ENCODE measurements at regions not wholly inside any gene's neighbourhood (a gene's known extent, or its start where the extent isn't known, plus 50 kb on each side); places are given as distances from the start of the nearest gene placed in this dataset.
"Not testable (repeated sequence)": the region's sequence is repeated elsewhere in the genome, so short reads cannot be mapped to it uniquely, and the experiment has no call there.

DNA sequence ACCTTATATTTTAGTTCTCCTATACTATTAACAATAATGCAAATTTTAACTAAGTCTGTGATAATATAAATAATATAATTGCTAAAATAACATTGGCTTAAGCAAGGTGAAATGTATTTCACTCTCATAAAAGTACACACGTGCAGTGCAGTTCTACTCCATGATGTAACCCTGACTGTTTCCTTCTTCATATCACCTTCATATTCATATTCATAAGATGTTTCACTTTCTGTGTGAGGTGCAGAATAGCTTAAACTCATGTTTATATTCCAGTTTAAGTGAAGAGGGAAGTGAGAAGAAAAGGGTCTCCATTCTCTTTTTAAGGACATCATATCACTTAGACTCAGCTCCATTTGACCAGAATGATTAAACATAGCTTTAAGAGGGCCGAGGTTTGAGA is 1810.0 kb upstream of the PCDH10 start:
- Histone ChIP-seq H2AFZ (ENCODE audit: low read length, unreplicated experiment) (no peak overlapping the region), H3K79me2 (ENCODE audit: control insufficient read depth, insufficient read depth, low read length, unreplicated experiment) (no peaks in the 10 kb centered on the region), H3K4me1 (ENCODE audit: control insufficient read depth, insufficient read depth, low read length, unreplicated experiment) (no peaks in the 10 kb centered on the region), H3K27ac (ENCODE audit: low read depth, low read length) (no peak overlapping the region), H3K4me3 (ENCODE audit: low read depth, low read length) (no peak overlapping the region), H3K27me3 (ENCODE audit: insufficient read depth, low read length) (peaks cover 17% of the 10 kb centered on the region; the same call in 1 of the 2 replicates), H3K36me3 (ENCODE audit: insufficient read depth, low read length) (no peaks in the 10 kb centered on the region)

DNA sequence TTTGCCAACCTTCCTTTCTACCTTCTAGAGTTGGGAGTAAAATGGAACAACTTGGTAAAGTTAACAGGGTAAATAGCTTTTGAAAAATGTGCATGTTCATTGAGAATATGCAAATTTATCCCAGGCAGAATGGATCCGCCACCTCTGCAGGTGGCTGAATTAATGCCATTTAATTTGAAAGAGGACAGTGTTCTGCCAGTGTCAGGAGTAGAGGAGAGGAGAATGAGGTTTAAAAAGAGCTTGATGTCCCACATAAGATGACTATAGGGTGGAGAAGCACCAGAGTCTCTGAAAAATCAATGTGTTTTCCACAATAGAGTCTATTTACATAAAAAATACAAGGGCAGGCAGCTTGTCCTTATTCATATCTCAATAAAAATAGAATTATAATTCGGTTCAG is 1804.3 kb upstream of the PCDH10 start:
- Histone ChIP-seq H3K79me2 (ENCODE audit: control insufficient read depth, insufficient read depth, low read length, unreplicated experiment) (no peaks in the 10 kb centered on the region), H3K4me3 (ENCODE audit: low read depth, low read length) (no peak overlapping the region), H3K36me3 (ENCODE audit: insufficient read depth, low read length) (no peaks in the 10 kb centered on the region), H2AFZ (ENCODE audit: low read length, unreplicated experiment) (no peak overlapping the region), H3K27ac (ENCODE audit: low read depth, low read length) (no peak overlapping the region), H3K27me3 (ENCODE audit: insufficient read depth, low read length) (peaks cover 53% of the 10 kb centered on the region), H3K4me1 (ENCODE audit: control insufficient read depth, insufficient read depth, low read length, unreplicated experiment) (no peaks in the 10 kb centered on the region)

- H3K4me3 ChIP-seq (ENCODE audit: low read depth, low read length) = 0 out of 2 replicates have a peak overlapping the region, but pooled peaks have one; percentile 9
- no peak overlapping the region for H2AFZ ChIP-seq (ENCODE audit: low read length, unreplicated experiment)
- peaks cover 50% of the 10 kb centered on the region for H3K27me3 ChIP-seq (ENCODE audit: insufficient read depth, low read length)
- no peaks in the 10 kb centered on the region for H3K4me1 ChIP-seq (ENCODE audit: control insufficient read depth, insufficient read depth, low read length, unreplicated experiment)
- H3K36me3 ChIP-seq (ENCODE audit: insufficient read depth, low read length) = no peaks in the 10 kb centered on the region
- H3K27ac ChIP-seq (ENCODE audit: low read depth, low read length) = no peak overlapping the region
- no peaks in the 10 kb centered on the region for H3K79me2 ChIP-seq (ENCODE audit: control insufficient read depth, insufficient read depth, low read length, unreplicated experiment)
These were observed 1801.3 kb upstream of the PCDH10 start for GRCh38 chr4:131347816-131348215.

DNA sequence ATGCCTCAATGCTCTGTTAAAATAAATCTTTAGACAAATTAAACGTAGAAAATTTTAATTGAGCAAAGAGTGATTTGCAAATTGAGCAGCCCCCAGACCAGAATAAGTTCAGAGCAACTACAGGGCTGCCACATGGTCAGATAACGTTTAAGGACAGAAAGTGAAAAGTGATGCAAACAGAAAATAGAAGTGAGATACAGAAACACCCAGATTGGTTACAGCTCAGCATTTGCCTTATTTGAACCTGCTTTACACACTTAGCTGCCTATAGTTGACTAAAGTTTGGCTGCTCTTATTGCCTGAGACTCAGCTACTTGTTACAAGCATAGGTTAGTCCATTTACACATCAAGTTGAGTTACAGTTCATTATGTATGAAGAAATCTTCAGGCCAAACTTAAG is 1800.8 kb upstream of the PCDH10 start:
- Histone ChIP-seq H3K4me1 (ENCODE audit: control insufficient read depth, insufficient read depth, low read length, unreplicated experiment) (no peaks in the 10 kb centered on the region), H3K4me3 (ENCODE audit: low read depth, low read length) (0 out of 2 replicates have a peak overlapping the region, but pooled peaks have one; percentile 9), H3K36me3 (ENCODE audit: insufficient read depth, low read length) (no peaks in the 10 kb centered on the region), H3K79me2 (ENCODE audit: control insufficient read depth, insufficient read depth, low read length, unreplicated experiment) (no peaks in the 10 kb centered on the region), H3K27me3 (ENCODE audit: insufficient read depth, low read length) (peaks cover 45% of the 10 kb centered on the region), H2AFZ (ENCODE audit: low read length, unreplicated experiment) (no peak overlapping the region), H3K27ac (ENCODE audit: low read depth, low read length) (no peak overlapping the region)

GRCh38 chr4:131352371-131352770 is 1796.7 kb upstream of the PCDH10 start:
- H2AFZ ChIP-seq (ENCODE audit: low read length, unreplicated experiment); H3K79me2 ChIP-seq (ENCODE audit: control insufficient read depth, insufficient read depth, low read length, unreplicated experiment); H3K27me3 ChIP-seq (ENCODE audit: insufficient read depth, low read length); H3K4me1 ChIP-seq (ENCODE audit: control insufficient read depth, insufficient read depth, low read length, unreplicated experiment); H3K4me3 ChIP-seq (ENCODE audit: low read depth, low read length); H3K36me3 ChIP-seq (ENCODE audit: insufficient read depth, low read length); H3K27ac ChIP-seq (ENCODE audit: low read depth, low read length): not testable (repeated sequence)

DNA sequence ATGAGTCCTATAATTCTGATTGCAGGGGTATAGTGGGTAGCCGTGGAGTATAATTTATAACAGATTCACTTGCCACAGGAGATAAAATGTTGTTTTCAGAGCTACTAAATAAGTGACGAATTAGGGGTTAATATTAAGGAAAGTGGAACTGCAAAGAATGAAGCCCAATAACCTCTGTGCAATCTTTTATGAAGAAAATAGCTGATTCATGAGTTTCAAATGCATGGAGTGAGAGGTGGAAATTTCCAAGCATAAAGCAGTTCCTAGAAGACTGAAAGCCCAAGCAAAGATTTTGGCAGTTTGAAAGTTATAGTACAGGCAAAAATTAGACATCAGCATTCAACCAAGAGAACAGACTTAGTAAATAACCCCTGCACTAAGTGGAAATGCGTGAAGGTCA is 1782.4 kb upstream of the PCDH10 start:
- Histone ChIP-seq H3K4me3 (ENCODE audit: low read depth, low read length) (peak overlapping the region; percentile 57), H3K79me2 (ENCODE audit: control insufficient read depth, insufficient read depth, low read length, unreplicated experiment) (no peaks in the 10 kb centered on the region), H3K36me3 (ENCODE audit: insufficient read depth, low read length) (no peaks in the 10 kb centered on the region), H3K4me1 (ENCODE audit: control insufficient read depth, insufficient read depth, low read length, unreplicated experiment) (no peaks in the 10 kb centered on the region), H3K27me3 (ENCODE audit: insufficient read depth, low read length) (no peaks in the 10 kb centered on the region), H3K27ac (ENCODE audit: low read depth, low read length) (no peak overlapping the region), H2AFZ (ENCODE audit: low read length, unreplicated experiment) (peak overlapping the region; percentile 32)

- H3K36me3 ChIP-seq (ENCODE audit: insufficient read depth, low read length) = no peaks in the 10 kb centered on the region
- no peaks in the 10 kb centered on the region for H3K27me3 ChIP-seq (ENCODE audit: insufficient read depth, low read length)
- H3K4me1 ChIP-seq (ENCODE audit: control insufficient read depth, insufficient read depth, low read length, unreplicated experiment) = no peaks in the 10 kb centered on the region
- H3K4me3 ChIP-seq (ENCODE audit: low read depth, low read length) = no peak overlapping the region
- H2AFZ ChIP-seq (ENCODE audit: low read length, unreplicated experiment) = no peak overlapping the region
- no peaks in the 10 kb centered on the region for H3K79me2 ChIP-seq (ENCODE audit: control insufficient read depth, insufficient read depth, low read length, unreplicated experiment)
- H3K27ac ChIP-seq (ENCODE audit: low read depth, low read length) = no peak overlapping the region
These were observed 1781.7 kb upstream of the PCDH10 start for GRCh38 chr4:131367441-131367840.

- no peaks in the 10 kb centered on the region for H3K79me2 ChIP-seq (ENCODE audit: control insufficient read depth, insufficient read depth, low read length, unreplicated experiment)
- H2AFZ ChIP-seq (ENCODE audit: low read length, unreplicated experiment) = no peak overlapping the region
These were observed 1778.2 kb upstream of the PCDH10 start for GRCh38 chr4:131370846-131371245.

DNA sequence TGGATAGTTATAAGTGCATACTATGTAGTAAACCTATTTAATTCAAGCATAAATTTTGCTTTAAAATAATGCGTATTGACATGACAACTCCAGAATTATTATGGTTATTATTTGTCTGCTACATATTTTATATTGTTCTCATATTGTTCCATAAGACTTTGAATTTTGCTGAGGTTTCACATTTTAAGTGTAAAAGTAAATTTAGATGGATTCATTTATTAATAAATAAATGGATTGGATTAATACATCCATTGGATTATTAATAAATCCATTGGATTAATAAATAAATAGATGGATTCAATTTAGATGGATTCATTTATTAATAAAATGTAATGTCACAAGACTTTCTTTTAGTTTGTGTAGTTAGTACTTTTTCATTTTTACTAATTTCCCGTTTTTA is 1768.0 kb upstream of the PCDH10 start:
- no peaks in the 10 kb centered on the region for H3K36me3 ChIP-seq (ENCODE audit: insufficient read depth, low read length)
- no peak overlapping the region for H2AFZ ChIP-seq (ENCODE audit: low read length, unreplicated experiment)
- no peak overlapping the region for H3K27ac ChIP-seq (ENCODE audit: low read depth, low read length)
- no peaks in the 10 kb centered on the region for H3K79me2 ChIP-seq (ENCODE audit: control insufficient read depth, insufficient read depth, low read length, unreplicated experiment)
- H3K4me3 ChIP-seq (ENCODE audit: low read depth, low read length) = no peak overlapping the region
- no peaks in the 10 kb centered on the region for H3K4me1 ChIP-seq (ENCODE audit: control insufficient read depth, insufficient read depth, low read length, unreplicated experiment)
- no peaks in the 10 kb centered on the region; the same call in 1 of the 2 replicates for H3K27me3 ChIP-seq (ENCODE audit: insufficient read depth, low read length)

More at GRCh38 chr4:131370846-131371245, 1778.2 kb upstream of the PCDH10 start:
- no peaks in the 10 kb centered on the region for H3K36me3 ChIP-seq (ENCODE audit: insufficient read depth, low read length)
- no peak overlapping the region for H3K4me3 ChIP-seq (ENCODE audit: low read depth, low read length)
- no peak overlapping the region for H3K27ac ChIP-seq (ENCODE audit: low read depth, low read length)
- no peaks in the 10 kb centered on the region for H3K27me3 ChIP-seq (ENCODE audit: insufficient read depth, low read length)
- H3K4me1 ChIP-seq (ENCODE audit: control insufficient read depth, insufficient read depth, low read length, unreplicated experiment) = no peaks in the 10 kb centered on the region

DNA sequence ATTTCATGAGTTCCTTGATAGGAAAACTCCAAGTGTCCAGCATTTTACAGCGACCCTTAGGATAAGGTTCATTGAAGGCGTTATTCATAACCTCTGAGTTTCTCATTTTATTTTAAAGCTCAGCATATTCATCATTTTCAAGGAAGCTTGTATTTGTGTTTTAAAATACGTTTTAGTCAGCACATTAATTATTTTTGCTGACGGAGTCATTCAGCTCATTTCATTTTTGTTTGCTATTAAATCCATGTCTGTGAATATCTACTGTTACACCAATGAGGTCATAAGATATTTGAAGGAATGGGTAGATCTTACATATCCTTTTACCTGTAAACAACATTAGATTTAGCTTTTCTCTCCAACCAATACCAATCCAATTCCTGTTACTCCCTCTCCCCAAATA is 1766.3 kb upstream of the PCDH10 start:
- no peak overlapping the region for H3K4me3 ChIP-seq (ENCODE audit: low read depth, low read length)
- no peak overlapping the region for H2AFZ ChIP-seq (ENCODE audit: low read length, unreplicated experiment)
- H3K79me2 ChIP-seq (ENCODE audit: control insufficient read depth, insufficient read depth, low read length, unreplicated experiment) = no peaks in the 10 kb centered on the region
- no peaks in the 10 kb centered on the region; the same call in 1 of the 2 replicates for H3K27me3 ChIP-seq (ENCODE audit: insufficient read depth, low read length)
- no peaks in the 10 kb centered on the region for H3K4me1 ChIP-seq (ENCODE audit: control insufficient read depth, insufficient read depth, low read length, unreplicated experiment)
- no peak overlapping the region for H3K27ac ChIP-seq (ENCODE audit: low read depth, low read length)
- H3K36me3 ChIP-seq (ENCODE audit: insufficient read depth, low read length) = no peaks in the 10 kb centered on the region

DNA sequence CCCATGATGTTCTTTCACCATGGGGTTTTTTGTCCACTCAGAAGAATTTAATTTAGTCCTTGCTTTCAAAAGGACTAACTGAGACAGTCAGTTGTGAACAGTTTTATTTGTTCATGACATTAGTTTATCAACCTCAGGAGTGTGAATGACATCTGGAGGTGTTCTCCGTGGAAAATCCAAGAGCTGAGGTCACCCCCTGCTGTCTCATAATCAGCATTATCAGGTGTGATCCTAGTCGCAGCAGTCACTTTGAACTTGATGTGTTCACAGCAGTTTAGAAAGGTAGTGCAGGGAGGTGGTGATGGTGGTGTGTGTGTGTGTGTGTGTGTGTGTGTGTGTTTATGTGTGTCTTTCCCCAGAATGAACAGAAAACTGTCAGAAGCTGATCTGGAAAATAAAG is 1760.8 kb upstream of the PCDH10 start:
- H3K27ac ChIP-seq (ENCODE audit: low read depth, low read length) = no peak overlapping the region
- H3K4me1 ChIP-seq (ENCODE audit: control insufficient read depth, insufficient read depth, low read length, unreplicated experiment) = no peaks in the 10 kb centered on the region
- H3K79me2 ChIP-seq (ENCODE audit: control insufficient read depth, insufficient read depth, low read length, unreplicated experiment) = no peaks in the 10 kb centered on the region
- H3K27me3 ChIP-seq (ENCODE audit: insufficient read depth, low read length) = no peaks in the 10 kb centered on the region
- no peaks in the 10 kb centered on the region for H3K36me3 ChIP-seq (ENCODE audit: insufficient read depth, low read length)
- H3K4me3 ChIP-seq (ENCODE audit: low read depth, low read length) = no peak overlapping the region
- no peak overlapping the region for H2AFZ ChIP-seq (ENCODE audit: low read length, unreplicated experiment)

All from ACC112 (cell line).